ENCODE measurements at regions not wholly inside any gene's neighbourhood (a gene's known extent, or its start where the extent isn't known, plus 50 kb on each side); places are given as distances from the start of the nearest gene placed in this dataset.

DNA sequence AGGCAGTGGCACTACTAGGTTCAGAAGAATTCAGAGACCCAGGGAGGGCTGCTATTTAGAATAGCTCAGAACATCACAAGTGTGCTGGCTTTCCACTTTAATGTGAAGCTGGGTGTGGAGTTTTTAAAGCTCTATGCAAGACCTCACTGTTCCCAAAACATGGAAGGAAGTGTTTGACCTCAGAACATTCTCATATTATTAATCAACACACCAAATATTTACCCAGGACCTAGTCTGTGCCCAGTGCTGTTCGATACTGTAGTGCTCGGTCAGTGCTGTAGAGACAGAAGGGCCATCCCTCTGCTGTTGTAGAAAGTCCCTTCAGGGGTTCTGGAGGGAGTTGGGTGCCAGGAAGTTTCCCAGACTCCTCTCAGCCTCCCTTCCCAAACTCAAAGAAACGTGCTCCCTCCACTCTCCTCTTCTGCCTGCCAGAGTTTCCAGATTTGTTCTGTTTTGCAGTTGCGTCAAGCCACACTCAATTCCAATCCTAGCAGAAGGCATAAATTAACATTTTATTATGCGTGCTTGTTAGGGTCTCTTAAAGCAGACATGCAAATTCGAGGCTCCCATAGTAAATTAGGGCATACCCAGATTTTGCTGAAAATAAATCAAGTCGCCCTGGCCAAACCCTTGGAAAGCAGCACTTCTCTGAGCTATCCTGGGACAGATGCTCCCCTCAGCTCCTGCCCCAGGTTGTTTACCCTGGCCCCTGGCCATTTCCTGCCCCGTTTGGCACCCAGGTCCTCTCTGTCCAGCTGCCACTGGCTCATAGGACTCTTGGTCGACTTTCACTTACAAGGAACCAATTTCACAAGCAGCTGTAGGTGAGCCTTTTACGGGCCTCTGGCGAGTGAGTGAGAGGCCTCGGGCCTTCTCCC, 248.6 kb downstream of the HIVEP2 start:
- no peak for DNase-seq (ENCODE audit: low spot score)
- H3K4me3 ChIP-seq: no peak overlapping the region
- H3K27ac ChIP-seq: no peak overlapping the region
- TF ChIP-seq, protein P1, sequence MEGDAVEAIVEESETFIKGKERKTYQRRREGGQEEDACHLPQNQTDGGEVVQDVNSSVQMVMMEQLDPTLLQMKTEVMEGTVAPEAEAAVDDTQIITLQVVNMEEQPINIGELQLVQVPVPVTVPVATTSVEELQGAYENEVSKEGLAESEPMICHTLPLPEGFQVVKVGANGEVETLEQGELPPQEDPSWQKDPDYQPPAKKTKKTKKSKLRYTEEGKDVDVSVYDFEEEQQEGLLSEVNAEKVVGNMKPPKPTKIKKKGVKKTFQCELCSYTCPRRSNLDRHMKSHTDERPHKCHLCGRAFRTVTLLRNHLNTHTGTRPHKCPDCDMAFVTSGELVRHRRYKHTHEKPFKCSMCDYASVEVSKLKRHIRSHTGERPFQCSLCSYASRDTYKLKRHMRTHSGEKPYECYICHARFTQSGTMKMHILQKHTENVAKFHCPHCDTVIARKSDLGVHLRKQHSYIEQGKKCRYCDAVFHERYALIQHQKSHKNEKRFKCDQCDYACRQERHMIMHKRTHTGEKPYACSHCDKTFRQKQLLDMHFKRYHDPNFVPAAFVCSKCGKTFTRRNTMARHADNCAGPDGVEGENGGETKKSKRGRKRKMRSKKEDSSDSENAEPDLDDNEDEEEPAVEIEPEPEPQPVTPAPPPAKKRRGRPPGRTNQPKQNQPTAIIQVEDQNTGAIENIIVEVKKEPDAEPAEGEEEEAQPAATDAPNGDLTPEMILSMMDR (IDR thresholded peaks at IDR 0.05): no peak

DNA sequence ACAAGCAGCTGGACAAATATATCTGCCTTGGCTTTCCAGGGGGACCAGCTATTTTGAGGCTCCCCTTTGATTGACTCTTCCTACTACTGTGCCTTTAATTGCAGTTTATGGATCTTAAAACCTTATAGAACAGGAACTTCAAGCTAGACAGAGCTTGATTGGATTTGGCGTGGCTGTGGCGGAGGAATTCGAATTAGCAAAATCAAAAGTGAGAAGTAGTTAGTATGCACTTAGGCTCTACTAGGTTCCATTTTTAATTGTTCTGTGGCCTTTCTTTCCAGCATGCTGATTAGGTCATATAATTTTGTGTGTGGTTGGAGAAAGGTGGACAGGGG, 248.0 kb downstream of the HIVEP2 start:
- DNase-seq (ENCODE audit: low spot score): no peak
- TF ChIP-seq, protein P1 (IDR thresholded peaks at IDR 0.05): no peak
- no peak overlapping the region for H3K27ac ChIP-seq
- no peak overlapping the region for H3K4me3 ChIP-seq

DNA sequence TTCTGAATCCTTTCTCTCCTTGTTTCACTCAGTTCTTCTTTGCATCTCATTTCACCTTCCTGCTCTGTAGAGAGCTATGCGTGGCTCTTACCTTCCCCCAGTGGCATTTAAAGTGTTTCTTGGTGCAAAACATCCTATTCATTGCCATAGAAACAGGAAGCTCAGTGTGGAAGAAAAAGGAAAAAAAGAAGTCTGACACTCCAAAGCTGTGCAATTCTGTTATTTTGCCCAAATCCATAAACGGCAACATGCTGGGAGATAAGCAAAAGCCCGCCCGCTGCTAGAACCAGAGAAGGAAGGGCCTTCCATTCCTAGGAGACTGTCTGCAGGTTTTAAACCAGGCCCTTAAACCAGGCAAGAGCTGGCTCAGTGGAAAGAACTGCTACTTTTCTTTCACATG, 247.1 kb downstream of the HIVEP2 start:
- Histone ChIP-seq H3K27ac (no peak overlapping the region), H3K4me3 (no peak overlapping the region)
- DNase-seq (ENCODE audit: low spot score): no peak
- TF ChIP-seq, protein P1 (IDR thresholded peaks at IDR 0.05): no peak

DNA sequence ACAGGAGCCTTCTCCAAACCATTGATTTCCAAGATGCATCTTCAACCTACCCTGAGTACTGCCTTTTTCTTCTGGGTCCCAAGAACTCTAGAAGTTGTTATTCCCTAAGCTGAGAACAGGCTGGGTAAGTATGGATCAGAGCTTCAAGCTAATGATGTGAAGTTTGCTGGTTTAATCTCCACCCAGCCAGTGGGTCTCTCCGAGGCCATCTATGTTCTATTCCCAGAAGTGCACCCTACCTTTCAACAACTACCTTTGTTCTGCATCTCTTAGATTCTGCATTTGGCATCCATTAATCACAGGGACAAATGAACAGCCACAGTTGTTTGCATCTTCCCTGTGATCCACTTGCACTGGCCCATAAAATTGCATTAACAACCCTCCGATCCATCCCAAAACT, 246.2 kb downstream of the HIVEP2 start:
- TF ChIP-seq, protein P1 (IDR thresholded peaks at IDR 0.05): no peak
- H3K4me3 ChIP-seq: no peak overlapping the region
- no peak for DNase-seq (ENCODE audit: low spot score)
- no peak overlapping the region for H3K27ac ChIP-seq

DNA sequence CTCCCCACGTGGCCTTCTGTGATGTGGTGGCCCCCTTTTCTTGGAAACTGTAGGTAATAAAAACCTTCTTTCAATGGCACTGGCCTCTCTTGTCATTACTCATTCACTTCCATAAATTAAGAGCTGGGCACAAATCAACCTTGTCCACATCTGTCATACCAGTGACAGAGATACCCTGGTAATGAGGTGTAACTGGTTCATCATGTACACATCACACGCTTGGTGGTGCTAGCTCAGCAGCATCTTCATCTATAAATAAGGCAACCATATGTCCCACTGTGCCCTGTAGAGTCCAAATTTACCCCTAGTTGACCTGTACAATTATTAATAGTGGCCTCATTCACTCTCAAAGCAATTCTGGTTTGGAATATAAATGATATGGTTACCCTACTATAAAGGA, 245.6 kb downstream of the HIVEP2 start:
- no peak for DNase-seq (ENCODE audit: low spot score)
- no peak overlapping the region for H3K27ac ChIP-seq
- H3K4me3 ChIP-seq: no peak overlapping the region
- TF ChIP-seq, protein P1 (IDR thresholded peaks at IDR 0.05): no peak

DNA sequence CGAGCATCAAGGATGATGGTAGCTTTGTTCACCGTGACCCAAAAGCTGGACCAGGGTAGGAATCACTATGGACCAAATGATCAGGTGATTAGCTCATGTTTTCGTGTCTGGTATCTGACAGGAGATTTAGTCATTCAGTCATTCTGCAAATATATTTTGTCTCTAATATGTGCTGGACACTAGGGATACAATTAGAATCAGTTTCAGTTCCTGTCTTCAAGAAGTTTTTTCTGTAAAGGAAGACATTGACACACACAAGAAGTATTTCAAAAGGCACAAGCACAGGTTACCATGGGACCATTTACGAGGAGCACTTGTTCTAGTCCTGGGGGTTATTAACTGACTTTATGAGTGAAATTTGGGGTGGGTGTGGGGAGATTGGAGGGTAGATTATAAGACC, 244.9 kb downstream of the HIVEP2 start:
- Histone ChIP-seq H3K27ac (no peak overlapping the region), H3K4me3 (no peak overlapping the region)
- TF ChIP-seq, protein P1 (IDR thresholded peaks at IDR 0.05): no peak
- DNase-seq (ENCODE audit: low spot score): no peak

DNA sequence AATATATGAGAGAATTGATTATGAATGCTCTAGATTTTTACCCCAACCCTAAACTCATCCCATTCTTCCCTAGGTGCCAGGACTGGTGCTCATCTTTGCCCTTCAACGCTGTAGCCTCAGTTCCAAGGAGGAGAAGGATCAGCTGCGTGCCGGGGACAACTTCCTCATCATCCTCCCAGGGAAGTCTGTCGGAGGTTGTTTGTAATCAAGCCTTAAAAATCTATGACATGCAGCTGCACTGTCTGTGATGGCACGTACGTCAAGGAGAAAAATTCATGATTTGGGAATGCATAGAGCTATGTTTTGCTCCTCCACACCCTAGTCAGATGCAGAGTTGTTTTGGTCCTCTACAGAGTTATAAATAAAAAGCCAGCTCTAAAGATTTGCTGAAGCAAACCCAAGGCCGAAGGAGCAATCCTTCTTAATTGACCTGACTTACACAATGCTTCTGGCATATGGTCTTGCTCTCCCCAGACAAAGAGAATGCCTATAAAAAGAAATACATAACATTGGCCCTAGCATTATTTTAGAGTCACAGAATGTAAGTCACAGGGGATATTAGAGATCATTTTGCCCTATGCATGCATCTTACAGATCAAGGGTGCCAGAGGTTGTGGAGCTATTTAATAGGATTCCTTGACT, 244.2 kb downstream of the HIVEP2 start:
- no peak overlapping the region for H3K27ac ChIP-seq
- TF ChIP-seq, protein P1 (IDR thresholded peaks at IDR 0.05): no peak
- no peak overlapping the region for H3K4me3 ChIP-seq
- DNase-seq (ENCODE audit: low spot score): no peak
